Epithelial cell of proximal tubule (primary cell): ENCODE measurements at regions not wholly inside any gene's neighbourhood (a gene's known extent, or its start where the extent isn't known, plus 50 kb on each side); places are given as distances from the start of the nearest gene placed in this dataset.

Experiments used
- DNase-seq: peaks from one replicate; pipeline ENCODE4 v3.0.0-alpha.2; 2011; ENCODE audit warnings: low read depth
- H3K4me3 ChIP-seq: 2 replicates; pipeline ENCODE4 v1.5.1; 2011; ENCODE audit warnings: low read depth, mild to moderate bottlenecking, low read length
- CTCF ChIP-seq: conservative IDR thresholded peaks from 2 replicates; pipeline ENCODE4 v1.5.1; 2012; ENCODE audit warnings: low read depth, mild to moderate bottlenecking, low read length

GRCh38 chr18:32529722-32530420 is 59.2 kb upstream of the GAREM1 start:
- H3K4me3 ChIP-seq: no peak overlapping the region
- no peak for TF ChIP-seq CTCF
- DNase-seq: no peak

GRCh38 chr18:32520771-32521170 is 50.1 kb upstream of the GAREM1 start:
- no peak overlapping the region for H3K4me3 ChIP-seq
- DNase-seq: no peak
- no peak for TF ChIP-seq CTCF
